ENCODE measurements at regions not wholly inside any gene's neighbourhood (a gene's known extent, or its start where the extent isn't known, plus 50 kb on each side); places are given as distances from the start of the nearest gene placed in this dataset.

DNA sequence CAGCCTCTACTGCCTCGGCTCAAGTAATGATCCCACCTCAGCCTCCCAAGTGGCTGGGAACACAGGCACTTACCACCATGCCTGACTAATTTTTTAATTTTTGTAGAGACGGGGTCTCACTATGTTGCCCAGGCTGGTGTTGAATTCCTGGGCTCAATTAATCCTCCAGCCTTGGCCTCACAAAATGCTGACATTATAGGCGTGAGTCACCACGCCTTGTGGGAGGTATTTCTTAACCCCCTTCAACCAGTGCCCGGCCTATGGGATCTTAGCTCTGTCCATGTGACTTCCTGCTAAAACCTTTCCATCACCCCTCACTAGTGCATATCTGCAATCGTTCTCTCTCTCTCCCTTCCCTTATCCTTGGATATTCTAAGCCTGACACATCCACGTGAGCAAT lies 86.4 kb downstream of the FOXD2 start:
- TF ChIP-seq CTCF (conservative IDR thresholded peaks at IDR 0.05; ENCODE audit: low read length) (no peak), EZH2phosphoT487 (IDR thresholded peaks at IDR 0.05; ENCODE audit: borderline replicate concordance) (no peak)

All from Loucy (cell line).